Nucleus accumbens (tissue), 56 donors: ENCODE measurements at regions not wholly inside any gene's neighbourhood (a gene's known extent, or its start where the extent isn't known, plus 50 kb on each side); places are given as distances from the start of the nearest gene placed in this dataset.
A peak's percentile ranks its signal among the peaks of the same experiment; 100 is the strongest.

ENCODE experiments used
- DNase-seq, 56 donors: peaks; one replicate each; lab custom pipeline; 2025; lab: John Stamatoyannopoulos, UW

- no peak for DNase-seq
Observed at GRCh38 chr4:106773076-106773905, 262.8 kb downstream of the DKK2 start.

GRCh38 chr4:106767991-106768390 is 268.1 kb downstream of the DKK2 start:
- DNase-seq = no peak

- no peak for DNase-seq
Observed at GRCh38 chr4:106766519-106766918, 269.6 kb downstream of the DKK2 start.

GRCh38 chr4:106764774-106765173 is 271.3 kb downstream of the DKK2 start:
- DNase-seq = no peak

GRCh38 chr4:106762666-106763443 is 273.3 kb downstream of the DKK2 start:
- DNase-seq = no peak

- DNase-seq = no peak
Observed at GRCh38 chr4:106753426-106753825, 282.7 kb downstream of the DKK2 start.

GRCh38 chr4:106746451-106746850 is 289.7 kb downstream of the DKK2 start:
- no peak for DNase-seq

GRCh38 chr4:106738121-106738520 is 298.0 kb downstream of the DKK2 start:
- DNase-seq = no peak

- DNase-seq = no peak
Observed at GRCh38 chr4:106718548-106718947, 317.6 kb downstream of the DKK2 start.

GRCh38 chr4:106717091-106717490 is 319.0 kb downstream of the DKK2 start:
- no peak for DNase-seq

GRCh38 chr4:106715825-106716224 is 320.3 kb downstream of the DKK2 start:
- DNase-seq = no peak

- no peak for DNase-seq
Observed at GRCh38 chr4:106708464-106708816, 327.7 kb downstream of the DKK2 start.

- DNase-seq = no peak
Observed at GRCh38 chr4:106707776-106708463, 328.2 kb downstream of the DKK2 start.

- DNase-seq = no peak
Observed at GRCh38 chr4:106704253-106704870, 331.8 kb downstream of the DKK2 start.

- no peak for DNase-seq
Observed at GRCh38 chr4:106700321-106700720, 331.7 kb upstream of the GIMD1 start.

- no peak for DNase-seq
Observed at GRCh38 chr4:106698621-106699195, 330.1 kb upstream of the GIMD1 start.

- DNase-seq = no peak
Observed at GRCh38 chr4:106695501-106696262, 327.1 kb upstream of the GIMD1 start.

GRCh38 chr4:106694232-106694631 is 325.7 kb upstream of the GIMD1 start:
- peak in 1 of 56 donors; percentile 1 for DNase-seq

- DNase-seq = no peak
Observed at GRCh38 chr4:106691749-106692148, 323.2 kb upstream of the GIMD1 start.

GRCh38 chr4:106690487-106690886 is 321.9 kb upstream of the GIMD1 start:
- no peak for DNase-seq
